Epithelial cell of proximal tubule (primary cell): ENCODE measurements at regions not wholly inside any gene's neighbourhood (a gene's known extent, or its start where the extent isn't known, plus 50 kb on each side); places are given as distances from the start of the nearest gene placed in this dataset.

ENCODE experiments used
- DNase-seq: peaks from one replicate; pipeline ENCODE4 v3.0.0-alpha.2; 2011; ENCODE audit warnings: low read depth
- H3K4me3 ChIP-seq: 2 replicates; pipeline ENCODE4 v1.5.1; 2011; ENCODE audit warnings: low read depth, mild to moderate bottlenecking, low read length
- TF ChIP-seq, protein P1 (sequence below): conservative IDR thresholded peaks from 2 replicates; pipeline ENCODE4 v1.5.1; 2012; ENCODE audit warnings: low read depth, mild to moderate bottlenecking, low read length

DNA sequence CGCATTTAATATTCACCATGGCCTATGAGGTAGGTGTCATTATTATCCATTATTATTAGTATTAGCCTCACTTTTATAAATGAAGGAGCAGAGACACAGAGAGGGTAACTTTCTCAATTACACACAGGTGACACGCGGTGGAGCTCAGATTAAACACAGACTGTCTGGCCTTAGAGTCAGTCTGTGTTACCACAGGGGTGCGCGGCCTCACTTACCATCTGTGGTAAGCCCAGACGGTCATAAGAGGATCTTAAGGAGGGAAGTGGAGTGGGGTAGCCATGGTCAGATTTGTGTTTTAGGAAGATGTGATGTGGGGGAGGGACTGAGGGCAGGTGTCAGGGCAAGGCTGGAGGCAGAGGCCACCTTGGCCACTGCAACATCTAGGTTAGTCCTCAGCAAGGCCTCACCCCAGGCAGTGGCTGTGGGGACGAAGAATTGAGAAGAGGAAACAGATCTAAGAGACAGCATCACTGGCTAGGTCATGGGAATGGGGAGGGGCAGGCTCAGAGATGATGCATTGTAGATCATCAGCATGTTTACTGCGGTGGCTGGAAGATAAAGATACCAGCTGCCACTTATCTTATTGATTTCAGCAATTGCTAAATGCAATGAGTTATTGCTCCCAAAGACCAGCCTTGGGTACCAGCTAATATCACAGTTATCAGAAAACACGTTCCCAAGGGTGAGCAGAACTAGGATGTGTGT, 67.1 kb downstream of the SERPINA3 start:
- DNase-seq, result no peak
- TF ChIP-seq, protein P1, sequence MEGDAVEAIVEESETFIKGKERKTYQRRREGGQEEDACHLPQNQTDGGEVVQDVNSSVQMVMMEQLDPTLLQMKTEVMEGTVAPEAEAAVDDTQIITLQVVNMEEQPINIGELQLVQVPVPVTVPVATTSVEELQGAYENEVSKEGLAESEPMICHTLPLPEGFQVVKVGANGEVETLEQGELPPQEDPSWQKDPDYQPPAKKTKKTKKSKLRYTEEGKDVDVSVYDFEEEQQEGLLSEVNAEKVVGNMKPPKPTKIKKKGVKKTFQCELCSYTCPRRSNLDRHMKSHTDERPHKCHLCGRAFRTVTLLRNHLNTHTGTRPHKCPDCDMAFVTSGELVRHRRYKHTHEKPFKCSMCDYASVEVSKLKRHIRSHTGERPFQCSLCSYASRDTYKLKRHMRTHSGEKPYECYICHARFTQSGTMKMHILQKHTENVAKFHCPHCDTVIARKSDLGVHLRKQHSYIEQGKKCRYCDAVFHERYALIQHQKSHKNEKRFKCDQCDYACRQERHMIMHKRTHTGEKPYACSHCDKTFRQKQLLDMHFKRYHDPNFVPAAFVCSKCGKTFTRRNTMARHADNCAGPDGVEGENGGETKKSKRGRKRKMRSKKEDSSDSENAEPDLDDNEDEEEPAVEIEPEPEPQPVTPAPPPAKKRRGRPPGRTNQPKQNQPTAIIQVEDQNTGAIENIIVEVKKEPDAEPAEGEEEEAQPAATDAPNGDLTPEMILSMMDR, result no peak
- no peak overlapping the region for H3K4me3 ChIP-seq

DNA sequence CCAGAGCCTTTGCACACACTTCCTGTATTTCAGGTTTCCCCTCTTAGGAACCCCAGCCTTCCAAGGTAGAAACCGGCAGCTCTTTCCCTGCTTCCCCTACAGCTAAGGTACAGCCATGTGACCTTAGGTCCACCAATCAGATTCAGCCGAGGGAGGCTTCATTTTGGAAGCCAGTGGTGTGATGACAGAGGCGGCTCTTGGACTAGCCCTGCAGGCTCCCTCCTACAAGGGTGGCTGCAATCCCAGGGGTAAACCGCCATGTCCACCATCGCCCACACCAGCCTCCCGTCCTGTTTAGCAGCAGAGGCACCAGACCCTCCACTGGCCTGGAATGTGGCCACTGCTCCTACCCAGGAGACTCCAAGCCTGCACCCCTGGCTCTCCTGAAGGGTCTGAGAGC, 65.6 kb downstream of the SERPINA3 start:
- H3K4me3 ChIP-seq, result no peak overlapping the region
- no peak for DNase-seq
- TF ChIP-seq, protein P1, result no peak

DNA sequence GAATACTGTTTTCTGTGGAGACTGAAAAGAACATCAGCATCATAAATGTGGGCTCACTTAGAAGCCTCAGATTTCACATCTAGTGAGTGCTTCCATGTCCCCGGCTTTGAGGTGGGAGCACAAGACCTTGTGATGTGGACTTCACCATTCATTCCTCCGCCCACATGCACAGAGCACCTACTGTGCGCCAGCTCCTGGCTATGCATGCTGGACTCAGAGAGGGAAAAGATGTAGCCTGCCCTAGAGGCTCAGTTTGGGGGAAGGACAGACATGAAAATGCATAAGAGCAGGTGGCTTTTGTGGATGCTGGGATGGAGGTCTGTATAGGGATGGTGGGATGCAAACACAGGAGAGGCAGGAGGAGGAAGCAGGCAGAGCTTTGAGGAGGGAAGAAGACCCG, 65.0 kb downstream of the SERPINA3 start:
- H3K4me3 ChIP-seq, result no peak overlapping the region
- TF ChIP-seq, protein P1, result no peak
- DNase-seq, result no peak

DNA sequence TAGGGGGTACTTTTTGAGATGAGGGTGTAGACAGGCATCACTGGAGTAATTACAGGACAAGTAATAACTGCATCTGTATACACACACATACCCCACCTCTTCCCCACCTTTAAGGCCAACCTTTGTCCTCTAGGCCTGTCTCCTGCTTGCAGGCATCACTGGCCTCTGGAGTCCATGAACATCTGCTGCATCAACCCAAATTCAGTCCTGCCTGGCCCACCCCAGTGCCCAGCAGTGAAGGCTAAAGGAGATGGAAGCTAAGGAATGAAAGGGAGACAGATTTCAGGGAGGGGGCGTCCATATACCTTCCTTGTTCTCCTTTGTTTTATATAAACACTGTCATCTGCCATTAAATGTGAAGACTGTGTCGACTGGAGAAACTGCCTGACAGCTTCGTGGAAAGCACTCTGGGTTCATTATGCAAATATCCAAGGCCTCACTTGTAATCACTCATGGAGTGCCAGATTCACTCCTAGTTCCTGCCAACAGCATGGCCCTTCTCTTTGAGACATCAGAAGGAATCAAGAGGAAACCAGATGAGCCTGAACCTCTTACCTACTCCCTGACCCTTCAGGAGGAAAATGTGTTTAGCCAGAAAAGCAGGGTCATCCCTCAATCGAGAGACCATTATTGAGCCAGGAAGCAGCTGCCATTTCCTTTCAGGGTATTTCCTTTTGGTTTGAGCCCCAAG, 64.4 kb downstream of the SERPINA3 start:
- DNase-seq, result no peak
- no peak overlapping the region for H3K4me3 ChIP-seq
- TF ChIP-seq, protein P1, result no peak

DNA sequence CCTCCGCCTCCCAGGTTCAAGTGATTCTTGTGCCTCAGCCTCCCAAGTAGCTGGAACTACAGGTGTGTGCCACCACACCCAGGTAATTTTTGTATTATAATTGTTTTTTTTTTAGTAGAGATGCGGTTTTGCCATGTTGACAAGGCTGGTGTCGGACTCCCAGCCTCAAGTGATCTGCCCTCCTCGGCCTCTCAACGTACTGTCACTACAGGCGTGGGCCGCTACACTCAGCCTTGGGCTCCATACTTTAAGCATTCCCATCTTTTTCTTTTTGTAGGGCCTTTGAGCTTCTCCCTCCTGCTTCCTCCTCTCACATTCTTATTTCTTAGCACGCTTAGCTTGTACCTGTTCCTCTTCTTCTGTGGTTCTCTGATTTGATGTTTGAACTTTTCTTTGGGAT, 62.8 kb downstream of the SERPINA3 start:
- DNase-seq, result no peak
- TF ChIP-seq, protein P1, result no peak
- no peak overlapping the region for H3K4me3 ChIP-seq

DNA sequence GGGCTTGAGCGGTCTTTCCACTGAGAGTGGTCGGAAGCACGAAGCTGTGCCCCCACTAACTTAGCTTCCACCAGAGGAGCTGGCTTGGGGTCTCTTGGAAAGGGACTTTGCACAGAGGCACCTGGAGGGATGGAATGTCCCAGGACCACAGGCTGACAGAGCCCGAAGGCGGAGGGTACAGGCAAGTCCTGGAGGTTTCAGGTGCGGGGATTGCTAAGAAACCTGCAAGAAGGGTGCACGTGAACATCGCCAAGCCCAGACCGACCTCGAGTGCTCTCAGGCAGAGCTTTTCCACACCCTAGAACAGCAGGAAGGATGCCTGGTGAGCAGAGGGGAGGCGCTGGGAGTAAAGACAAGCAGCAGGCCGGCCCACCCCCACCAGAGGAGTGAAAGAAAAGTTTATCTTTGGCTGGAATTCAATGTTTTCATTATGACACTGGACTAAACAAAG, 61.6 kb downstream of the SERPINA3 start:
- TF ChIP-seq, protein P1, result no peak
- no peak overlapping the region for H3K4me3 ChIP-seq
- DNase-seq, result no peak
